CD14-positive monocyte (primary cell): ENCODE measurements at regions not wholly inside any gene's neighbourhood (a gene's known extent, or its start where the extent isn't known, plus 50 kb on each side); places are given as distances from the start of the nearest gene placed in this dataset.

Source experiments
- DNase-seq, 3 donors: peaks; one replicate each; pipeline ENCODE4 v3.0.0-alpha.2; 2011 to 2022
- H2AFZ ChIP-seq: 2 replicates; pipeline ENCODE4 v1.6.0; 2012; ENCODE audit warnings: mild to moderate bottlenecking, low read depth, low read length, inconsistent platforms; ENCODE audit not compliant: insufficient read depth, poor library complexity, severe bottlenecking
- H3K27ac ChIP-seq, 2 donors: 1 replicate in 1 of 2; 2 replicates in 1 of 2; pipeline ENCODE4 v1.5.1; 2012 to 2013; ENCODE audit warnings: low read length in 2 of 2, control low read depth in 1 of 2, inconsistent platforms in 1 of 2, low read depth in 1 of 2, mild to moderate bottlenecking in 1 of 2
- H3K27me3 ChIP-seq, 2 donors: one replicate each; pipeline versions ENCODE4 v1.6.0 to v1.6.1; 2011 to 2013; ENCODE audit warnings: low read length in 2 of 2; ENCODE audit not compliant: control insufficient read depth in 2 of 2, insufficient read depth in 2 of 2
- H3K36me3 ChIP-seq, 2 donors: replicated peaks in 1 of 2; 1 replicate in 1 of 2; 2 replicates in 1 of 2; pipeline versions ENCODE4 v1.5.1 to v1.6.1; 2012 to 2013; ENCODE audit warnings: low read length in 2 of 2, control low read depth in 1 of 2, inconsistent platforms in 1 of 2, mild to moderate bottlenecking in 1 of 2; ENCODE audit not compliant: insufficient read depth in 2 of 2, control insufficient read depth in 1 of 2
- H3K4me1 ChIP-seq, 2 donors: 1 replicate in 1 of 2; 2 replicates in 1 of 2; pipeline versions ENCODE4 v1.5.1 to v1.6.1; 2012 to 2013; ENCODE audit warnings: low read length in 2 of 2, control low read depth in 1 of 2, inconsistent platforms in 1 of 2, mild to moderate bottlenecking in 1 of 2, moderate library complexity in 1 of 2; ENCODE audit not compliant: insufficient read depth in 2 of 2, control insufficient read depth in 1 of 2
- H3K4me2 ChIP-seq: replicated peaks from 2 replicates; pipeline ENCODE3; 2012; ENCODE audit warnings: low read length, moderate library complexity, mild to moderate bottlenecking; ENCODE audit not compliant: poor library complexity, severe bottlenecking; ENCODE audit errors: extremely low read depth
- H3K4me3 ChIP-seq, 3 experiments: fragments of 200-600 bp in 1 of 3; sonication (generic) in 1 of 3; replicated peaks in 1 of 3; 1 replicate in 2 of 3; 2 replicates in 1 of 3; pipeline ENCODE4 v1.5.1; 2011 to 2013; ENCODE audit warnings: low read length in 3 of 3, mild to moderate bottlenecking in 3 of 3, control low read depth in 2 of 3, low read depth in 2 of 3, inconsistent platforms in 1 of 3, moderate library complexity in 1 of 3
- H3K79me2 ChIP-seq: 2 replicates; pipeline ENCODE4 v1.6.0; 2012; ENCODE audit warnings: mild to moderate bottlenecking, control low read depth, inconsistent platforms, low read length, moderate library complexity; ENCODE audit not compliant: insufficient read depth
- H3K9ac ChIP-seq: 2 replicates; pipeline ENCODE4 v1.6.0; 2017; ENCODE audit warnings: low read length, mild to moderate bottlenecking; ENCODE audit not compliant: insufficient read depth, poor library complexity, severe bottlenecking
- H3K9me3 ChIP-seq, 2 donors: replicated peaks in 1 of 2; 1 replicate in 1 of 2; 2 replicates in 1 of 2; pipeline versions ENCODE4 v1.5.1 to v1.6.1; 2012 to 2013; ENCODE audit warnings: low read length in 2 of 2, control low read depth in 1 of 2; ENCODE audit not compliant: control insufficient read depth in 1 of 2, insufficient read depth in 1 of 2
- H4K20me1 ChIP-seq: 2 replicates; pipeline ENCODE4 v1.6.0; 2012; ENCODE audit warnings: mild to moderate bottlenecking, low read length, control low read depth, moderate library complexity; ENCODE audit not compliant: insufficient read depth
- H3K27ac Mint-ChIP-seq, 7 donors: one replicate each; pipeline ENCODE4 v1.8.0; 2020; ENCODE audit warnings: mild to moderate bottlenecking in 7 of 7, mixed read lengths in 7 of 7, moderate library complexity in 6 of 7, inconsistent platforms in 2 of 7
- H3K27me3 Mint-ChIP-seq, 3 donors: one replicate each; pipeline ENCODE4 v1.8.0; 2021 to 2022; ENCODE audit warnings: low read depth in 3 of 3, mild to moderate bottlenecking in 3 of 3, mixed read lengths in 3 of 3, moderate library complexity in 3 of 3, inconsistent platforms in 1 of 3
- H3K36me3 Mint-ChIP-seq, 2 donors: one replicate each; pipeline ENCODE4 v1.8.0; 2020; ENCODE audit warnings: mixed read lengths in 2 of 2, inconsistent platforms in 1 of 2, mild to moderate bottlenecking in 1 of 2
- H3K4me1 Mint-ChIP-seq: one replicate; pipeline ENCODE4 v1.8.0; 2020; ENCODE audit warnings: mild to moderate bottlenecking, mixed read lengths
- H3K4me3 Mint-ChIP-seq, 2 donors: one replicate each; pipeline ENCODE4 v1.8.0; 2020; ENCODE audit warnings: mild to moderate bottlenecking in 2 of 2, mixed read lengths in 2 of 2, moderate library complexity in 1 of 2
- H3K9me3 Mint-ChIP-seq, 7 donors: one replicate each; pipeline ENCODE4 v1.8.0; 2020 to 2022; ENCODE audit warnings: mixed read lengths in 7 of 7, mild to moderate bottlenecking in 6 of 7, moderate library complexity in 6 of 7, inconsistent platforms in 2 of 7
- CTCF ChIP-seq: fragments of 200-600 bp; IDR thresholded peaks from one replicate; pipeline ENCODE4 v1.8.0; 2022; ENCODE audit warnings: antibody characterized with exemption, mild to moderate bottlenecking
- WGBS: methylation state at CpG from one replicate; pipeline ENCODE4 v1.1.5; 2013; ENCODE audit warnings: missing lambda C conversion rate; ENCODE audit not compliant: insufficient coverage; 5-methylcytosine and 5-hydroxymethylcytosine counted together
- intact Hi-C, 2 donors: fragments of 100-400 bp; cut with micrococcal nuclease; formaldehyde crosslinking; loops; one replicate each; pipeline versions ENCODE4 v1.15.0 to v1.15.1; 2023

GRCh38 chr1:199794105-199794863, 233.2 kb upstream of the NR5A2 start:
- no peak overlapping the region for H3K4me3 ChIP-seq
- peaks cover 0 to 3% (median 0%) of the 10 kb centered on the region in 3 donors for H3K27me3 Mint-ChIP-seq
- no peak overlapping the region for H3K9ac ChIP-seq
- peaks cover 8% of the 10 kb centered on the region for H3K4me1 Mint-ChIP-seq
- whole genome bisulfite sequencing: 100% methylated on average over 3 of the region's 9 CpGs
- H4K20me1 ChIP-seq: no peaks in the 10 kb centered on the region
- no peak overlapping the region for H3K4me2 ChIP-seq
- H3K27ac Mint-ChIP-seq: peak overlapping the region in 2 of 7 donors; percentile 11 to 52
- H3K27me3 ChIP-seq: no peaks in the 10 kb centered on the region
- H2AFZ ChIP-seq: no peak overlapping the region
- H3K4me1 ChIP-seq: no peaks in the 10 kb centered on the region
- no peaks in the 10 kb centered on the region for H3K9me3 ChIP-seq
- DNase-seq: peak in 1 of 3 donors; percentile 57
- TF ChIP-seq CTCF: no peak
- H3K9me3 Mint-ChIP-seq: peaks cover 0 to 5% (median 2%) of the 10 kb centered on the region in 7 donors
- intact Hi-C loops: no loop called here
- no peak overlapping the region for H3K27ac ChIP-seq
- H3K36me3 Mint-ChIP-seq: no peaks in the 10 kb centered on the region
- no peak overlapping the region for H3K4me3 Mint-ChIP-seq
- no peaks in the 10 kb centered on the region for H3K36me3 ChIP-seq
- no peaks in the 10 kb centered on the region for H3K79me2 ChIP-seq

DNA sequence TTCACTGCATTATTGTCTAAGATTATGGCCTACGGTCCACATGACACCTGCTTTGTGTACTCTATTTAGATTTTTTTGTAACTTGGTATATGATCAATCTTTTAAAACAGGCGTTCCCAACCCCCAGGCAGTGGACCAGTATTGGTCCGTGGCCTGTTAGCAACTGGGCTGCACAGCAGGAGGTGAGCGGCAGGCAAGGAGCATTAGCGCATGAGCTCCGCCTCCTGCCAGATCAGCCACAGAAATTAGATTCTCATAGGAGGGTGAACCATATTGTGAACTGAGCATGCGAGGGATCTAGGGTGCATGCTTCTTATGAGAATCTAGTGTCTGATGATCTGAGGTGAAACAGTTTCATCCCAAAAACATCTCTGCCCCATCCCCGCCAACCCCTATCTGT, 228.4 kb upstream of the NR5A2 start:
- Histone ChIP-seq H3K27ac (no peak overlapping the region), H4K20me1 (no peaks in the 10 kb centered on the region), H3K4me1 (peaks cover 5 to 8% of the 10 kb centered on the region in 2 donors), H3K79me2 (no peaks in the 10 kb centered on the region), H3K4me3 (no peak overlapping the region), H3K9me3 (no peaks in the 10 kb centered on the region), H3K36me3 (no peaks in the 10 kb centered on the region), H3K4me2 (no peak overlapping the region), H2AFZ (no peak overlapping the region), H3K27me3 (no peaks in the 10 kb centered on the region), H3K9ac (no peak overlapping the region)
- Mint-ChIP-seq H3K9me3 (peaks cover 0 to 7% (median 2%) of the 10 kb centered on the region in 7 donors), H3K4me1 (peaks cover 16% of the 10 kb centered on the region), H3K27ac (no peak overlapping the region), H3K4me3 (no peak overlapping the region), H3K27me3 (no peaks in the 10 kb centered on the region), H3K36me3 (no peaks in the 10 kb centered on the region)
- intact Hi-C loops: no loop called here
- 100% methylated on average over 2 of the region's 8 CpGs for WGBS
- DNase-seq: no peak
- no peak for TF ChIP-seq CTCF
